Urinary bladder (tissue), 3 donors: ENCODE measurements at regions not wholly inside any gene's neighbourhood (a gene's known extent, or its start where the extent isn't known, plus 50 kb on each side); places are given as distances from the start of the nearest gene placed in this dataset.

Experiments used
- DNase-seq: peaks from one replicate; pipeline ENCODE4 v3.0.0-alpha.2; 2015; ENCODE audit errors: extremely low spot score
- H3K27ac ChIP-seq: one replicate; pipeline ENCODE4 v1.5.1; 2013; ENCODE audit warnings: low read depth, mild to moderate bottlenecking, moderate library complexity
- H3K36me3 ChIP-seq: one replicate; pipeline ENCODE4 v1.6.1; 2013; ENCODE audit warnings: mild to moderate bottlenecking, moderate library complexity; ENCODE audit not compliant: insufficient read depth
- H3K4me1 ChIP-seq: one replicate; pipeline ENCODE4 v1.6.1; 2013; ENCODE audit warnings: mild to moderate bottlenecking, moderate library complexity; ENCODE audit not compliant: insufficient read depth
- H3K4me3 ChIP-seq: one replicate; pipeline ENCODE4 v1.5.1; 2013; ENCODE audit warnings: low read depth, low read length
- WGBS: extraction: QIAGEN DNeasy Blood & Tissue Kit; methylation state at CpG from one replicate; pipeline ENCODE4 v1.1.7; 2013; 5-methylcytosine and 5-hydroxymethylcytosine counted together
- donor health status: healthy with polysubstance abuse.
- donor health status: healthy.

- no peak overlapping the region for H3K27ac ChIP-seq
- no peak for DNase-seq
- H3K36me3 ChIP-seq = no peaks in the 10 kb centered on the region
- H3K4me3 ChIP-seq = no peak overlapping the region
- H3K4me1 ChIP-seq = no peaks in the 10 kb centered on the region
These were observed 951.6 kb upstream of the POU3F3 start for GRCh38 chr2:103902347-103902746.

DNA sequence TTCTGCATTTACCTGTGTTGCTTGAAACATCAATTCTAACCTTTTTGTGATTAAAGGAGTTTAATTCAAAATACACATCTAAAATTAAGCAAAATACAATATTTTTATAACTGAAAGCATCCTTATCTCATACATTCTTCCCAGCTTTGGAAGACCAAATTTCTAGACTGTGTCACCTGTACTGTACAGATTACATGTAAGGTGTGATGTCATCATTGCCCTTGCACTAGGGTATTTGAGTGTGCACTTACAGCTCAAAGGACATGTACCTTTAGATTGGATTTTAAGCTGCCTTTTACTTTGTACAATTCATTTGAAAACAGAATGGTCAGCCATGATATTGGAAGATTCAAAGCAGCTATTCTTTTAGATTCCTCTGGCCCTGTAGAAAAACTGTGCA is 932.8 kb upstream of the POU3F3 start:
- no peak for DNase-seq
- no peak overlapping the region for H3K27ac ChIP-seq
- H3K36me3 ChIP-seq = no peaks in the 10 kb centered on the region
- no peaks in the 10 kb centered on the region for H3K4me1 ChIP-seq
- no peak overlapping the region for H3K4me3 ChIP-seq

DNA sequence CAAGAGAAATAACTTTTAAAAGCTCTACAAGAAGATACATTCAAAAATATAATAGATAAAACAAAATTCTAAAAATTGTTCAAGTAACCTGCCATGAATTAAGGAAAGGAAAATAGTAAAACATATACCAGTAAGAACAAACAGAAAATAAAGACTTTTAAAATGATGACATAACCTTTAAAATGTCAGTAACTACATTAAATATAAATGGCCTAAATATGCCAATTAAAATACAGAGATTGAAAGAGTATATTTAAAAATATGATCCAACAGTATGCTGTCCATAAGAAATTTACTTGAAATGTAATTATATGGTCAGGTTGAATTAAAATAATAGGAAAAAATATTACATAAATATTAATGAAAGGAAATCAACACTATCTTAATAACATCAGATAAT is 911.7 kb upstream of the POU3F3 start:
- no peak overlapping the region for H3K4me3 ChIP-seq
- no peak overlapping the region for H3K27ac ChIP-seq
- H3K36me3 ChIP-seq = no peaks in the 10 kb centered on the region
- no peak for DNase-seq
- no peaks in the 10 kb centered on the region for H3K4me1 ChIP-seq

DNA sequence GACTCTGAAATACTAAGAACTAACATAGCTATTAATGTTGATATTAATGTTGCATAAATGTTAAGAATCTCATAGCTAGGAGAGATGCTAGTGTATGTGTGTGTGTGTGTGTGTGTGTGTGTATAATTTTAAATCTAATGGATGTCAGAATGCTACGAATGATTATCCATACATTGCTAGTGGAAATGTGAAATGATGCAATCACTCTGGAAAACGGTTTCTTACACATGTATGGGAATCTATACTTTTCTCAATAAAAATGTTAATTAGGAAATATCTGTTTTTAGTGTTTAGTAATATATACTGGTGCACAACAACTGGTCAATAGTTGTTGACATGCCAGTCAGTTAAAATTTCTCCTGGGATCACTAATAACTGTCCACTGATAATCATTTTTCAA is 908.8 kb upstream of the POU3F3 start:
- Histone ChIP-seq H3K4me3 (no peak overlapping the region), H3K27ac (no peak overlapping the region), H3K36me3 (no peaks in the 10 kb centered on the region), H3K4me1 (no peaks in the 10 kb centered on the region)
- DNase-seq = no peak
- WGBS = 72% methylated on average over 2 of the region's 2 CpGs

DNA sequence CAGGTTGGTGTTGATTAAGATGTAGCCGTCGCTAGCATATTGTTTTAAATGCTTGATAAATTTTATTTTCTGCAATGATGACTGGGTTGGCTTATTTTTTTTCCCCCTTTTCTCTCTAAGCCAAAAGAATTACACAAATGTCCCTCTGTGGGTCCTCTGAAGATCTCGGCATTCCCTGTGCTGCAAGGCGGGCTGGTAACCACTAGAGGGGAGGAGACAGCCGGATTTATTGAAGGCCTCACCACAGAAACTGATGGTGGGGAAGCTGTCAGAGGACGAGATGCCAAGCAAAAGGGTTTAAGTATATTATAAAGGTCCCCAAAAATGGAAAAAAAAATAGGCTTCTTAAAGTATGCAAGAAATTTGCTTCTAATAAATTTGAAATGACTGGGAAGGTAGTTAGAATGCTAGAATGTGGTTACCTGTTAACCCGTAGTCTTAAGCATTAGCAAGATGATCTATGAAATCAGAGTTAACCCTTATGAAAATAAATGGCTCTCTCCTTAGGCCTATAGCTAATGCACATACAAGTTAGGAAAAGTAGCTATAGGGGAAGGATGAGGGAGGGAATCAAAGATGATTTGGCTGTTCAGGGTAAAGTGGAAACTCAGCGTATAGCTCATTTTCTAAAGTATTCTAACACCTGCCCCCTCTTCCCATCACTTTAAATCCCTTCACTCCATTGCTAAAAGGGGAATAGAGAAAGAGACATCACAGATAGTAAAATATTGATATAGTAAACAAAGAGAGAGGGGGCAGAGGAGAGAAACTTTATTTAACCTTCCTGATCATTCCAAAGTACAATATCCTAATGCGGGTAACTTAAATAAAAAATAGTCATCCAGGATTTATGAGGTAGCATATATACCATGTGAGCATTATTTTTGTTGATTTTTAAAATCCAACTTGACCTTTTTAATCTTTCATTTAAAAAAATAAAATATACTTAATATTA is 894.5 kb upstream of the POU3F3 start:
- Histone ChIP-seq H3K4me3 (no peak overlapping the region), H3K36me3 (no peaks in the 10 kb centered on the region), H3K4me1 (no peaks in the 10 kb centered on the region), H3K27ac (no peak overlapping the region)
- DNase-seq = peak; percentile 2
- 37% methylated on average over 9 of the region's 9 CpGs for WGBS

DNA sequence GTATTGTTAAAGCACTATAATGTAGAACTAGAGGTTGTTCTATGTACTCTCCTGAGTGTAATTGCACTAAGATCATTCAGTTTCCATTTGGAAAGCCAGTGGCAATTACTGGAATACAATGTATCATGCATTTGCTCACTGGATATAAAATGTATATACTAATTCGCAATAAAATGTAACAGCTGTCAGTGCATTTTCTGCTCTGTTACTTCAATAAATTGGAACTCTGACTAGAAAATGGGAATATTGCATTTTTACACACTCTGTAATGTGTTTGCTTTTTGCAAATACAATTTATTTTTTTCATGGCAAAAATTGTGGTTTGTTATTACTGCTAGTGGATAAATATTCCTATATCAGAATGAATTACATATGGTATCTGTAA is 893.8 kb upstream of the POU3F3 start:
- no peak overlapping the region for H3K4me3 ChIP-seq
- no peaks in the 10 kb centered on the region for H3K4me1 ChIP-seq
- no peak overlapping the region for H3K27ac ChIP-seq
- no peak for DNase-seq
- 69% methylated on average over 1 of the region's 1 CpG for WGBS
- no peaks in the 10 kb centered on the region for H3K36me3 ChIP-seq

- WGBS = 54% methylated on average over 6 of the region's 6 CpGs
- Histone ChIP-seq H3K4me1 (no peaks in the 10 kb centered on the region), H3K4me3 (no peak overlapping the region), H3K27ac (no peak overlapping the region), H3K36me3 (no peaks in the 10 kb centered on the region)
- DNase-seq = no peak
These were observed 893.0 kb upstream of the POU3F3 start for GRCh38 chr2:103960951-103961350.

DNA sequence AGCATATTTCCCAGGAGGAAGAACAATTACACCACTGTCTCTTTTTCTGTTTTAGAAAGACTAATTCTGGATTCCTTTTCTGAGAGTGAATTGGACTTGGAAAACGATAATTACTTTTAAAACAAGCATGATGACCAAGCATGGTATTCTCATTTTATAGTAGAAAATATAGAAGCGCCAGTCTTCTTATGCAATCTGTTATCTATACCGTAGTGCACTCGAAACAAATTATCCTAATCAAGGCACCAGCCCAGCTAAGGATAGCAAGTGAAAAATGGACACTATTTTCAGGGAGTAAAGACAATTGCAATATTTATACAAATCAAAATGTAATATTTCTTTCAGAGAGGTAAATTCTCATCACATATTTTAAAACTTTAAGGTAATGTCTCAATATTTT is 892.1 kb upstream of the POU3F3 start:
- Histone ChIP-seq H3K27ac (no peak overlapping the region), H3K4me1 (no peaks in the 10 kb centered on the region), H3K36me3 (no peaks in the 10 kb centered on the region), H3K4me3 (no peak overlapping the region)
- WGBS = 74% methylated on average over 4 of the region's 4 CpGs
- DNase-seq = no peak

DNA sequence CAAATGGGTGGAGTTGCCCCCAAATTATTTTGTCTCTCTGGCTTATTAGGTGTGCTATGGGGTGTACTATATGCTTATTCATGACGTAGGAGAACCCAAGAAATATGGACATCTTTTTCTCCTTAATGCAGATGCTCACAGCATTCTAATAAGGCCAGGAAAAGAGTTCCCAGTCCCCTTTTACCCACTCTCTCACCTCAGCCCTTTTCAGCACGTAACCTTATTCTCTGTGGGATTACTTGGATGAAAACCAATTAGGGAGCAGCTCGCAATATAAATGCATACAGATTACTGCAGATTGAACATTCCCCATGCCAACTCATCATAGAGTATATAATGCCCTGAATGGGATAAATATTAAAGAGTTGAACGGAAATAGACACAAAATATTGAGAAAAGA is 891.2 kb upstream of the POU3F3 start:
- DNase-seq = no peak
- Histone ChIP-seq H3K4me3 (no peak overlapping the region), H3K4me1 (no peaks in the 10 kb centered on the region), H3K36me3 (no peaks in the 10 kb centered on the region), H3K27ac (no peak overlapping the region)
- 77% methylated on average over 4 of the region's 4 CpGs for WGBS

- Histone ChIP-seq H3K27ac (no peak overlapping the region), H3K4me1 (no peaks in the 10 kb centered on the region), H3K4me3 (no peak overlapping the region), H3K36me3 (no peaks in the 10 kb centered on the region)
- WGBS = 82% methylated on average over 5 of the region's 5 CpGs
- DNase-seq = no peak
These were observed 890.7 kb upstream of the POU3F3 start for GRCh38 chr2:103963146-103963725.

GRCh38 chr2:103977241-103977640 is 876.7 kb upstream of the POU3F3 start:
- no peak for DNase-seq
- H3K36me3 ChIP-seq = no peaks in the 10 kb centered on the region
- 82% methylated on average over 4 of the region's 4 CpGs for WGBS

GRCh38 chr2:103977668-103978067 is 876.2 kb upstream of the POU3F3 start:
- DNase-seq = no peak
- no peaks in the 10 kb centered on the region for H3K36me3 ChIP-seq
- no peaks in the 10 kb centered on the region for H3K4me1 ChIP-seq
- no peak overlapping the region for H3K27ac ChIP-seq
- no peak overlapping the region for H3K4me3 ChIP-seq

More at GRCh38 chr2:103977241-103977640, 876.7 kb upstream of the POU3F3 start:
- no peak overlapping the region for H3K4me3 ChIP-seq
- H3K27ac ChIP-seq = no peak overlapping the region
- H3K4me1 ChIP-seq = no peaks in the 10 kb centered on the region

DNA sequence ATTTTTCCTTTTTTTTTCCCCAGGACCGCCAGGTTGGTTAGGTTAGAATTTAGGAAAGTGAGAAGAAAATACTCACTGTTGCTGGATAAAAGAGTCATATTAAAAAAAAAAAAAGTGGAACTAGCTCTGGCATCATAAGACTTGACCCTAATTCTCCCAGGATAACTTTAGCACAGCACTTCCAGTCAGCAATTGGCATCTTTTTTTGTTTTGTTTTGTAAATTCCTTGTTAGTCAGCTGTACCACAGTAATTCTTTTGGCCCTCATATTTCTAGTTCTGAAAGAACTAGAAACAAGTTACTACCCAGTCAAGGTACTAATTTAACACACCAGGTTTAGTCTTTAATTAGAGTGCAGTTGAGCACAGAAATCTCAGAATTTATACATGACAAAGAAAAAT is 873.5 kb upstream of the POU3F3 start:
- H3K36me3 ChIP-seq = no peaks in the 10 kb centered on the region
- 89% methylated on average over 1 of the region's 1 CpG for WGBS
- DNase-seq = no peak
- H3K4me1 ChIP-seq = no peaks in the 10 kb centered on the region
- H3K4me3 ChIP-seq = no peak overlapping the region
- H3K27ac ChIP-seq = no peak overlapping the region

DNA sequence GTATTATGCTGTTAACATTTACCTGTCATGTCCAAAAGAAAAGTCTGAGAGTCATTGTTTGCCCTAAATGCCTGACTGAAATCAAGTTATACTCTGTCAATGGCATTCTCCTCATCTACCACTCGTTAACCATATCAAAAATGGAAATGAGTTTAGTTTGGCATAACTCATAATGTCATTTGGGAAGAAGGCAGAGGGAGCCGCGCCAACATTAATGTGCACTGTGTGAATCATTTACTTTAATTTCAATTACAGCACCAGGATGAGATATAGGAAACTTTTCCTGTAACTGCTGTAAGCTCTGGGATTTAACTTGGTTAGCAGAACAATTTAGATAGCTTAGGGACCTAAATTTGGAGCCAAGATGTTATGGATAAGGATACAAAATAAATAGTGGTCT is 871.2 kb upstream of the POU3F3 start:
- no peaks in the 10 kb centered on the region for H3K36me3 ChIP-seq
- H3K27ac ChIP-seq = no peak overlapping the region
- H3K4me1 ChIP-seq = no peaks in the 10 kb centered on the region
- WGBS = 84% methylated on average over 3 of the region's 3 CpGs
- DNase-seq = no peak
- H3K4me3 ChIP-seq = no peak overlapping the region
